ENCODE measurements at regions not wholly inside any gene's neighbourhood (a gene's known extent, or its start where the extent isn't known, plus 50 kb on each side); places are given as distances from the start of the nearest gene placed in this dataset.

- no peak for DNase-seq
Observed at GRCh38 chr21:31497914-31498313, 153.9 kb upstream of the TIAM1 start.

- DNase-seq = no peak
Observed at GRCh38 chr21:31493350-31493880, 149.4 kb upstream of the TIAM1 start.

- no peak for DNase-seq
Observed at GRCh38 chr21:31491617-31492016, 147.6 kb upstream of the TIAM1 start.

GRCh38 chr21:31490443-31490842 is 146.4 kb upstream of the TIAM1 start:
- no peak for DNase-seq

GRCh38 chr21:31489726-31490125 is 145.7 kb upstream of the TIAM1 start:
- DNase-seq = no peak

- DNase-seq = no peak
Observed at GRCh38 chr21:31489014-31489413, 145.0 kb upstream of the TIAM1 start.

- no peak for DNase-seq
Observed at GRCh38 chr21:31484219-31484618, 140.2 kb upstream of the TIAM1 start.

- DNase-seq = no peak
Observed at GRCh38 chr21:31483146-31483545, 139.1 kb upstream of the TIAM1 start.

GRCh38 chr21:31482460-31482859 is 138.4 kb upstream of the TIAM1 start:
- DNase-seq = no peak

GRCh38 chr21:31480228-31480627 is 136.2 kb upstream of the TIAM1 start:
- DNase-seq = no peak

GRCh38 chr21:31479714-31480113 is 135.7 kb upstream of the TIAM1 start:
- DNase-seq = no peak

GRCh38 chr21:31479222-31479621 is 135.2 kb upstream of the TIAM1 start:
- no peak for DNase-seq

- no peak for DNase-seq
Observed at GRCh38 chr21:31476263-31477022, 132.4 kb upstream of the TIAM1 start.

- no peak for DNase-seq
Observed at GRCh38 chr21:31475223-31475622, 131.2 kb upstream of the TIAM1 start.

- no peak for DNase-seq
Observed at GRCh38 chr21:31473685-31474345, 129.8 kb upstream of the TIAM1 start.

- no peak for DNase-seq
Observed at GRCh38 chr21:31471865-31472264, 127.8 kb upstream of the TIAM1 start.

- no peak for DNase-seq
Observed at GRCh38 chr21:31470896-31471694, 127.0 kb upstream of the TIAM1 start.

GRCh38 chr21:31460980-31461379 is 116.9 kb upstream of the TIAM1 start:
- DNase-seq = no peak

GRCh38 chr21:31459457-31459856 is 115.4 kb upstream of the TIAM1 start:
- DNase-seq = no peak

- DNase-seq = no peak
Observed at GRCh38 chr21:31457675-31458074, 113.6 kb upstream of the TIAM1 start.

GRCh38 chr21:31456201-31456600 is 112.1 kb upstream of the TIAM1 start:
- no peak for DNase-seq

GRCh38 chr21:31455506-31455905 is 111.4 kb upstream of the TIAM1 start:
- DNase-seq = no peak

GRCh38 chr21:31450980-31451379 is 106.9 kb upstream of the TIAM1 start:
- no peak for DNase-seq
